OCI-LY7 (cell line): ENCODE measurements at regions not wholly inside any gene's neighbourhood (a gene's known extent, or its start where the extent isn't known, plus 50 kb on each side); places are given as distances from the start of the nearest gene placed in this dataset.

Experiments
- BruUV-seq: library from RNA; stranded (reverse); fragments of 400-500 nt; replicated peaks from 2 replicates; lab custom pipeline; 2021; lab: Mats Ljungman, UMichigan
- CTCF ChIA-PET: fragments of 300-600 bp; sonication (Branson Sonifier 250); formaldehyde crosslinking; loops from one replicate; lab custom pipeline; 2022; ENCODE audit warnings: antibody characterized with exemption; ENCODE audit not compliant: unreplicated experiment; lab: Charles Lee
- POLR2A ChIA-PET: fragments of 300-600 bp; sonication (Branson Sonifier 250); formaldehyde crosslinking; loops from one replicate; lab custom pipeline; 2022; ENCODE audit warnings: antibody characterized with exemption; lab: Charles Lee
- DNase-seq: peaks from one replicate; pipeline ENCODE4 v3.0.0-alpha.2; 2015; ENCODE audit warnings: low spot score
- H2AFZ ChIP-seq: fragments of 200-600 bp; sonication (generic), shearing (Covaris generic); 2 replicates; pipeline ENCODE4 v1.6.1; 2014; ENCODE audit warnings: mild to moderate bottlenecking, antibody characterized with exemption, low read length, moderate library complexity
- H3K27ac ChIP-seq: fragments of 200-600 bp; sonication (generic); 2 replicates; pipeline ENCODE4 v1.5.1; 2014; ENCODE audit warnings: mixed run types, low read depth, mild to moderate bottlenecking, moderate library complexity, low read length, inconsistent platforms; ENCODE audit not compliant: poor library complexity, severe bottlenecking
- H3K36me3 ChIP-seq: fragments of 200-600 bp; sonication (generic); 2 replicates; pipeline ENCODE4 v1.6.1; 2014; ENCODE audit warnings: mild to moderate bottlenecking, antibody characterized with exemption, low read length, moderate library complexity, mixed read lengths; ENCODE audit not compliant: insufficient read depth
- H3K4me1 ChIP-seq: fragments of 200-600 bp; sonication (generic); 2 replicates; pipeline ENCODE4 v1.5.1; 2014; ENCODE audit warnings: mild to moderate bottlenecking, low read length; ENCODE audit not compliant: insufficient read depth, poor library complexity, severe bottlenecking
- H3K4me2 ChIP-seq: fragments of 200-600 bp; sonication (generic); 2 replicates; pipeline ENCODE4 v1.6.1; 2014; ENCODE audit warnings: mild to moderate bottlenecking, low read length
- H3K4me3 ChIP-seq: fragments of 200-600 bp; sonication (generic); 2 replicates; pipeline ENCODE4 v1.5.1; 2014; ENCODE audit warnings: mild to moderate bottlenecking, low read depth, low read length; ENCODE audit not compliant: poor library complexity, severe bottlenecking
- H3K79me2 ChIP-seq: fragments of 200-600 bp; sonication (generic); 2 replicates; pipeline ENCODE4 v1.6.1; 2016; ENCODE audit warnings: low read depth, mild to moderate bottlenecking, low read length, moderate library complexity, mixed read lengths; ENCODE audit not compliant: insufficient read depth
- H3K9me2 ChIP-seq: fragments of 200-600 bp; sonication (generic); 2 replicates; pipeline ENCODE4 v1.6.1; 2016; ENCODE audit warnings: mild to moderate bottlenecking, low read length, mixed read lengths; ENCODE audit not compliant: insufficient read depth
- H3K9me3 ChIP-seq: fragments of 200-600 bp; sonication (generic); 2 replicates; pipeline ENCODE4 v1.6.1; 2014; ENCODE audit warnings: mild to moderate bottlenecking, mixed run types, low read length, mixed read lengths
- H4K20me1 ChIP-seq: fragments of 200-600 bp; sonication (generic); 2 replicates; pipeline ENCODE4 v1.6.1; 2014; ENCODE audit warnings: mild to moderate bottlenecking, antibody characterized with exemption, low read length, moderate library complexity, mixed read lengths; ENCODE audit not compliant: insufficient read depth
- CTCF ChIP-seq: fragments of 200-600 bp; sonication (generic); conservative IDR thresholded peaks from 2 replicates; pipeline ENCODE4 v1.5.1; 2014; ENCODE audit warnings: mild to moderate bottlenecking, antibody characterized with exemption, low read length, moderate library complexity, mixed read lengths
- EZH2phosphoT487 ChIP-seq: fragments of 200-600 bp; sonication (generic); IDR thresholded peaks from 2 replicates; pipeline ENCODE4 v1.6.1; 2018; ENCODE audit warnings: low read depth, borderline replicate concordance, mild to moderate bottlenecking, mixed run types, antibody characterized with exemption, low read length, moderate library complexity, mixed read lengths
- intact Hi-C: fragments of 100-400 bp; cut with micrococcal nuclease; formaldehyde crosslinking; loops from one replicate; pipeline ENCODE4 v1.10.0; 2022; ENCODE audit not compliant: unreplicated experiment

GRCh38 chr5:86125731-86126601 lies 491.8 kb upstream of the COX7C start:
- no peaks in the 10 kb centered on the region for H3K9me3 ChIP-seq
- no peak overlapping the region for H3K4me2 ChIP-seq
- no peak for DNase-seq
- intact Hi-C loops = no loop called here
- no peaks in the 10 kb centered on the region for H4K20me1 ChIP-seq
- TF ChIP-seq CTCF = no peak
- no peak for TF ChIP-seq EZH2phosphoT487
- H2AFZ ChIP-seq = no peak overlapping the region
- H3K27ac ChIP-seq = no peak overlapping the region
- POLR2A ChIA-PET = interaction anchor here (0.6 to 1.0 kb wide), 2 partner anchors 9 to 316 kb away, joined by 3 to 5 read pairs; no protein-coding TSS in a partner anchor
- H3K79me2 ChIP-seq = no peaks in the 10 kb centered on the region
- CTCF ChIA-PET = no interaction called here
- H3K36me3 ChIP-seq = no peaks in the 10 kb centered on the region
- H3K9me2 ChIP-seq = no peaks in the 10 kb centered on the region
- no peak overlapping the region for H3K4me3 ChIP-seq
- no TSS peak for BruUV-seq
- H3K4me1 ChIP-seq = no peaks in the 10 kb centered on the region

- H3K9me3 ChIP-seq = no peaks in the 10 kb centered on the region
- ChIA-PET CTCF (no interaction called here), POLR2A (interaction anchor here (0.5 kb wide), 1 partner anchor 313 kb away, joined by 3 read pairs; no protein-coding TSS in a partner anchor)
- no peaks in the 10 kb centered on the region for H3K4me1 ChIP-seq
- H3K27ac ChIP-seq = no peak overlapping the region
- H4K20me1 ChIP-seq = no peaks in the 10 kb centered on the region
- intact Hi-C loops = no loop called here
- H3K79me2 ChIP-seq = no peaks in the 10 kb centered on the region
- no peak overlapping the region for H3K4me3 ChIP-seq
- H3K9me2 ChIP-seq = no peaks in the 10 kb centered on the region
- BruUV-seq = no TSS peak
- no peak for DNase-seq
- TF ChIP-seq CTCF (no peak), EZH2phosphoT487 (no peak)
- H3K4me2 ChIP-seq = no peak overlapping the region
- H3K36me3 ChIP-seq = no peaks in the 10 kb centered on the region
- no peak overlapping the region for H2AFZ ChIP-seq
Observed at GRCh38 chr5:86127696-86128095, 490.0 kb upstream of the COX7C start.

GRCh38 chr5:86129009-86129408 lies 488.7 kb upstream of the COX7C start:
- ChIA-PET CTCF (no interaction called here), POLR2A (no interaction called here)
- Histone ChIP-seq H3K4me1 (no peaks in the 10 kb centered on the region), H3K9me2 (no peaks in the 10 kb centered on the region), H3K9me3 (no peaks in the 10 kb centered on the region), H3K4me2 (no peak overlapping the region), H3K27ac (no peak overlapping the region), H3K79me2 (no peaks in the 10 kb centered on the region), H3K4me3 (no peak overlapping the region), H4K20me1 (no peaks in the 10 kb centered on the region), H3K36me3 (no peaks in the 10 kb centered on the region), H2AFZ (no peak overlapping the region)
- BruUV-seq = no TSS peak
- DNase-seq = no peak
- no peak for TF ChIP-seq EZH2phosphoT487
- TF ChIP-seq CTCF = no peak
- intact Hi-C loops = no loop called here
